ENCODE measurements at regions not wholly inside any gene's neighbourhood (a gene's known extent, or its start where the extent isn't known, plus 50 kb on each side); places are given as distances from the start of the nearest gene placed in this dataset.

DNA sequence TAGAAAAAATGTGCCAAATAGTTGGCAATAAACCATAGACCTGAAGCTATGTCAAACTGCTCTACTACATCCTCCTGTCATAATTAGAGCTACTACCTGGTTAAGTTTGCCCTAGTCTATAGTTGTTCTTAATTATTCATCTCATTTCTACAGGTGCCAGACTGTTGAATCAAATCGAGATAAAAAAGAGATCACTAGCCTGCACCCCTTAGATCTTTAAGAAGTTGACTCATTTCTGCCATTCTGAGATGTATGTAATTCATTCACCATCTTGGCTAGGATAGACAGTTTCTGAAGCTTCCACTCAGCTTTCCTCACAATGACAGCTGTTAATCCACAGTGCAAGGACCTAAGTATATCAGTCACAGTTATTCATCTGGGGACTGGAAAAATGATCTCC, 452.1 kb upstream of the BOD1L1 start:
- Histone ChIP-seq H3K4me1 (ENCODE audit: control insufficient read depth, insufficient read depth, low read length) (no peaks in the 10 kb centered on the region), H3K9me3 (ENCODE audit: control insufficient read depth, insufficient read depth, low read depth, low read length) (no peaks in the 10 kb centered on the region), H3K27ac (ENCODE audit: extremely low read depth, low read depth, low read length) (no peak overlapping the region), H3K36me3 (ENCODE audit: control insufficient read depth in 2 of 2, insufficient read depth in 1 of 2, low read length in 2 of 2) (no peaks in the 10 kb centered on the region), H3K4me3 (ENCODE audit: low read depth, low read length) (no peak overlapping the region)
- ChIA-PET CTCF (interaction anchor here (0.7 kb wide), 1 partner anchor 142 kb away, joined by 3 read pairs; no protein-coding TSS in a partner anchor), POLR2A (no interaction called here)
- TF ChIP-seq ZNF239 (tag by site-specific recombination; IDR thresholded peaks at IDR 0.05) (no peak), ZNF114 (tag by site-specific recombination; IDR thresholded peaks at IDR 0.05) (no peak), ZNF677 (tag by site-specific recombination; IDR thresholded peaks at IDR 0.05) (no peak), ZNF366 (tag by site-specific recombination; conservative IDR thresholded peaks at IDR 0.05) (no peak)
- TF ChIP-seq, protein P1, sequence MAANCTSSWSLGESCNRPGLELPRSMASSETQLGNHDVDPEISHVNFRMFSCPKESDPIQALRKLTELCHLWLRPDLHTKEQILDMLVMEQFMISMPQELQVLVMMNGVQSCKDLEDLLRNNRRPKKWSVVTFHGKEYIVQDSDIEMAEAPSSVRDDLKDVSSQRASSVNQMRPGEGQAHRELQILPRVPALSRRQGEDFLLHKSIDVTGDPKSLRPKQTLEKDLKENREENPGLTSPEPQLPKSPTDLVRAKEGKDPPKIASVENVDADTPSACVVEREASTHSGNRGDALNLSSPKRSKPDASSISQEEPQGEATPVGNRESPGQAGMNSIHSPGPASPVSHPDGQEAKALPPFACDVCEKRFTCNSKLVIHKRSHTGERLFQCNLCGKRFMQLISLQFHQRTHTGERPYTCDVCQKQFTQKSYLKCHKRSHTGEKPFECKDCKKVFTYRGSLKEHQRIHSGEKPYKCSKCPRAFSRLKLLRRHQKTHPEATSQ (tag by site-specific recombination; IDR thresholded peaks at IDR 0.05), result no peak

DNA sequence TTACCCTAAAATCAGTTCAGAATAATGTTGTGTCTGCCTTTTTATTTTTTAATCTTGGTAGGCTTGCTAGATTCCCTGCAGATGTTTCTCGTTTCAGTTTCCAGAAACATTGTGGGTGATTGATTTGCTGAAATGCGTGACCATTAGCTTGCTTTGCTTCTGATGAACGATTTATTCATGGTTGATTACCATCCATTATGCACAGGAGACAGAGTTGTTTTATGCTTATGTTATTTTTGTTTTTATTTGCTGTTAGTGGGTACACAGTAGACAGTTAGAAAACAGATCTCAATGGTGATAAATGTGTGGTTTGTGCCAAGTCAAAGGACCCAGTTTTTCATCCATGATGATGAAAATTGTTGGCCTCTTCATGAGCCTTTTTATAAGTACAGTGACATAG, 455.6 kb upstream of the BOD1L1 start:
- CTCF ChIA-PET, result no interaction called here
- H3K27ac ChIP-seq (ENCODE audit: extremely low read depth, low read depth, low read length), result no peak overlapping the region
- no peak for TF ChIP-seq EGR2 (tag by site-specific recombination; IDR thresholded peaks at IDR 0.05; ENCODE audit: low read depth)
- no peak for TF ChIP-seq PRDM2 (tag by site-specific recombination; IDR thresholded peaks at IDR 0.05; ENCODE audit: borderline replicate concordance)
- no peak for TF ChIP-seq ZBTB6 (tag by site-specific recombination; IDR thresholded peaks at IDR 0.05)
- TF ChIP-seq, protein P2, sequence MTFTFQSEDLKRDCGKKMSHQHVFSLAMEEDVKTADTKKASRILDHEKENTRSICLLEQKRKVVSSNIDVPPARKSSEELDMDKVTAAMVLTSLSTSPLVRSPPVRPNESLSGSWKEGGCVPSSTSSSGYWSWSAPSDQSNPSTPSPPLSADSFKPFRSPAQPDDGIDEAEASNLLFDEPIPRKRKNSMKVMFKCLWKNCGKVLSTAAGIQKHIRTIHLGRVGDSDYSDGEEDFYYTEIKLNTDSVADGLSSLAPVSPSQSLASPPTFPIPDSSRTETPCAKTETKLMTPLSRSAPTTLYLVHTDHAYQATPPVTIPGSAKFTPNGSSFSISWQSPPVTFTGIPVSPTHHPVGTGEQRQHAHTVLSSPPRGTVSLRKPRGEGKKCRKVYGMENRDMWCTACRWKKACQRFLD (tag by site-specific recombination; IDR thresholded peaks at IDR 0.05), result no peak
- no peak for TF ChIP-seq ZNF837 (tag by site-specific recombination; IDR thresholded peaks at IDR 0.05)
- TF ChIP-seq HOXA7 (CRISPR knock-in tag; IDR thresholded peaks at IDR 0.05; ENCODE audit: borderline replicate concordance), result no peak
- no peak for TF ChIP-seq BCL11B (tag by site-specific recombination; IDR thresholded peaks at IDR 0.05; ENCODE audit: low read depth)
- TF ChIP-seq ZNF148 (tag by site-specific recombination; IDR thresholded peaks at IDR 0.05; ENCODE audit: borderline replicate concordance), result no peak
- TF ChIP-seq ZFP37 (tag by site-specific recombination; IDR thresholded peaks at IDR 0.05), result no peak
- no peak for TF ChIP-seq ZNF777 (tag by site-specific recombination; IDR thresholded peaks at IDR 0.05; ENCODE audit: borderline replicate concordance)
- TF ChIP-seq, protein P3, sequence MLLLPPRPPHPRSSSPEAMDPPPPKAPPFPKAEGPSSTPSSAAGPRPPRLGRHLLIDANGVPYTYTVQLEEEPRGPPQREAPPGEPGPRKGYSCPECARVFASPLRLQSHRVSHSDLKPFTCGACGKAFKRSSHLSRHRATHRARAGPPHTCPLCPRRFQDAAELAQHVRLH (tag by site-specific recombination; IDR thresholded peaks at IDR 0.05), result no peak
- TF ChIP-seq PRDM10 (tag by site-specific recombination; IDR thresholded peaks at IDR 0.05), result no peak
- no peak for TF ChIP-seq ZNF514 (tag by site-specific recombination; IDR thresholded peaks at IDR 0.05)
- no peak for TF ChIP-seq HOXD13 (CRISPR knock-in tag; IDR thresholded peaks at IDR 0.05; ENCODE audit: borderline replicate concordance)

More for the DNA sequence above, 455.6 kb upstream of the BOD1L1 start:
- POLR2A ChIA-PET, result no interaction called here
- no peaks in the 10 kb centered on the region for H3K9me3 ChIP-seq (ENCODE audit: control insufficient read depth, insufficient read depth, low read depth, low read length)
- no peaks in the 10 kb centered on the region for H3K36me3 ChIP-seq (ENCODE audit: control insufficient read depth in 2 of 2, insufficient read depth in 1 of 2, low read length in 2 of 2)
- H3K4me3 ChIP-seq (ENCODE audit: low read depth, low read length), result no peak overlapping the region
- no peaks in the 10 kb centered on the region for H3K4me1 ChIP-seq (ENCODE audit: control insufficient read depth, insufficient read depth, low read length)

Data from HEK293 (cell line).